AG08395 (cell line): ENCODE measurements at regions not wholly inside any gene's neighbourhood (a gene's known extent, or its start where the extent isn't known, plus 50 kb on each side); places are given as distances from the start of the nearest gene placed in this dataset.

Experiments
- DNase-seq: peaks from one replicate; pipeline ENCODE4 v3.0.0; 2012; ENCODE audit warnings: mixed read lengths, low spot score

GRCh38 chr3:102750322-102750721 lies 315.5 kb downstream of the ZPLD1 start:
- no peak for DNase-seq

GRCh38 chr3:102753901-102754300 lies 319.1 kb downstream of the ZPLD1 start:
- DNase-seq = no peak

- no peak for DNase-seq
Measured at GRCh38 chr3:102756706-102757105, 321.9 kb downstream of the ZPLD1 start.

- no peak for DNase-seq
Measured at GRCh38 chr3:102757950-102758349, 323.1 kb downstream of the ZPLD1 start.

- DNase-seq = no peak
Measured at GRCh38 chr3:102761766-102762165, 327.0 kb downstream of the ZPLD1 start.

DNA sequence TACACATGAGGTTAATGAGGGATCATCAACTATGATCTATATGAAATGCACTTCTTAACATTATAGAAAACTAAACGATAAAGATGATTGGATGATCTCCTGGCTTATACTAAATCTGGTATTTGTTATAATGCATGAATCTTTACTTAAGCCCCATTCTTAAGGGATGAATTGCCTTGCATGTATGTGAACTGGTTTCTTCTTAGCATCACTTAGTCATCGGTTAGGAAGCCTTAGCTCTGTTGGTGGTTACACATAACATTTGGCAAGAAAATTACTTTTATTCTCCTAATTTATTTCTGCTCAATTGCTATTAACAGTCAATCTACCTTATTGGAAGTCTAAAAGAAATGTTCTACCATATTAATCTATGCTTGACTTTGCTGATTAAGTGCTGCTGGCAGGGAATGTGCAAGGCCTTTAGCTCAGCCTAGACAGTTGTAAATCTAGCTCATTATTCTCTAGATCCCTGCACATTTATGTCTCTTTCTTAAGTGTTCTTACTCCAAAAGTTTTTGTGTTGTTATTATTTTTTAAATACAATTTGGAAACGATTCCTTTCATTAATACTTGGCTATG lies 356.0 kb downstream of the ZPLD1 start:
- peak; percentile 70 for DNase-seq

GRCh38 chr3:102791641-102792589 lies 357.1 kb downstream of the ZPLD1 start:
- DNase-seq = peak; percentile 47

DNA sequence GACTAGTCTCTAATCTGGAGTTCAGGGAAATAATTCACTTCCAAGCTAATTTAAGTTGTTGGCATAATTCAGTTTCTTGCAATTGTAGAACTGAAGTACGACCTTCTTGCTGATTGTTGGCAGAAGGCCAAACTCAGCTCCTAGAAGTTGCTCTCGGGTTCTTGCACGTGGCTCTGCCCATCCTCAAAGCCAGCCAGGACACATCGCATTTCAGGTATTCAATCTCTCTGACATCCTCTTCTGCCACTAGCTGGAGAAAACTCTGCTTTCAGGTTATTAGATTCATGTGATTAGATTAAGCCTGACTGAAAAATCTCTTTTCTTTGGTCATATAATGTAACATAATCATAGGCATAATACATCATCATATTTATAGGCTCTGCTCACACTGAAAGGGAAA lies 362.0 kb downstream of the ZPLD1 start:
- DNase-seq = no peak

GRCh38 chr3:102802819-102803420 lies 368.1 kb downstream of the ZPLD1 start:
- DNase-seq = no peak

DNA sequence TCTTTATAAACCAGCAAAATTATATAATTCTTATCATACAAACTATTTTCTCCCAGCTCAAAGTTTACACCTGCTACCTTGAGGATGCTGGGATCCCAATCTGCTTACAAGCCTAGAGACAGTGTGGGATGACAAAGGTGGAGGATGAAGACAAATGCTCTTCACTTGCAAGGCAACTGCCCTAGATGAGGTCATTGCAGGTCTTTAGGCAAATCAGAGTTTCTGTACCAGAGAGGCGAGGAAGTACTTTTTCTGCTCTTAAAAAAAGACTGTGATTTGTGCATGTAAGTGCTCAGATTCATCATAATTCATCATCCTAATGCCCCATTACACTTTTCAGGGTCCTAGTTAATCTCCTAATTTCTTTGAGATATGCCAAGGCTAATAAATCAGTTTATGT lies 376.1 kb downstream of the ZPLD1 start:
- DNase-seq = no peak

DNA sequence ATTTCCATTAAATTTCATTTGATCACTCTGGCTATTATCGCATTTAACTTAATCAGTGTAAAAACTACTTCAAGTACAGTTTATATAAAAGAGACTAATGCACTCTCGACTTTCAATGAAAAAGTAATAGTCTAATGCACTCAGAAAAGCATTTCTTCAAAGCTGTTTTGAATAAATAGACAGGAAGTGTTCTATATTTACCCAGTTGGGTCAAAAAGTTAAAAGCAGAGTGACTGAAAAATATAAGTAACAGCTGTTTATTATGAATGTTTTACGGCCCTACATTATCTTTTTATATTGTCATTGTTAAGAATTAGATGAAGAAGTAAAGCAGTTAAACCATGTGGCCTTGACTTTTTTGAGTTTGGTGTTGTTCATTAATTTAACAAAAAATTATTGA lies 391.8 kb downstream of the ZPLD1 start:
- no peak for DNase-seq

- DNase-seq = no peak
Measured at GRCh38 chr3:102827386-102827785, 392.6 kb downstream of the ZPLD1 start.

- no peak for DNase-seq
Measured at GRCh38 chr3:102830415-102830814, 395.6 kb downstream of the ZPLD1 start.

- DNase-seq = no peak
Measured at GRCh38 chr3:102841866-102842265, 407.1 kb downstream of the ZPLD1 start.

GRCh38 chr3:102866845-102867244 lies 432.0 kb downstream of the ZPLD1 start:
- no peak for DNase-seq

- DNase-seq = no peak
Measured at GRCh38 chr3:102883515-102883914, 448.7 kb downstream of the ZPLD1 start.

DNA sequence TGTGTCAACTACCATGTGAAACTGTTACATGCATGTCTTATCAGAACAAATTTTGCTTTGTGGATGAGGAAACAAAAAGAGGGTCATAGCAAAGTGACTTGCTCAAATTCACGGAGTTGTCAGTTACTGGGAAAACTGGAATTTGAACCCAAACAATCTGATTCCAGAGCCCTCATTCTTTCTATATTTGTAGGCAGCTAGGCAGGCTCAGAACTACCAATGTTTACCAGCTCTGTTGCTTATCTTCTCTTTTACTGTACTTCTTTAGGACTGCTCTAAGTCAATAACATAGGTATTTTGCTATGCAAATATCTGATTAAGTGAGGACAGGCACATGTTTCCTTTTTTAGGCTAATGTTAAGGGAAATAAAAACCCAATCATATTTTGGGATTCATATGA lies 450.5 kb downstream of the ZPLD1 start:
- DNase-seq = no peak

DNA sequence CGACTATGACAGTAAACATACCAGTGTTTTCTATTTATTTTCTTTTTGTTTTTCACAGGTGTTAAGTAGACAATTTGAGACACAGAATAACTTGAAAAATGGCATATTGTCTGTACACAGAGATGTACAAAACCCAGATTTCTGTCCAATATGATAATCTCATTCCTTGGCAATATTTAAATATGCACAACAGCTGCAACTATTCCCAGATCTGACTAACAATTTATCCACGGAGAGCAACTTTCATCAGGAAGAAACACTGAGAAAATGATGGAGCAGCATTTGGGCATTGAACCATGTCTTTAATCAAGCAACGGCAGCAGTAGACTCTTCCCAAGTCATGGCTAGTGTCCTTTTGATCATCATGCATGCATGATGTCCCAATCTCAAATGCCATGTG lies 452.6 kb downstream of the ZPLD1 start:
- no peak for DNase-seq

DNA sequence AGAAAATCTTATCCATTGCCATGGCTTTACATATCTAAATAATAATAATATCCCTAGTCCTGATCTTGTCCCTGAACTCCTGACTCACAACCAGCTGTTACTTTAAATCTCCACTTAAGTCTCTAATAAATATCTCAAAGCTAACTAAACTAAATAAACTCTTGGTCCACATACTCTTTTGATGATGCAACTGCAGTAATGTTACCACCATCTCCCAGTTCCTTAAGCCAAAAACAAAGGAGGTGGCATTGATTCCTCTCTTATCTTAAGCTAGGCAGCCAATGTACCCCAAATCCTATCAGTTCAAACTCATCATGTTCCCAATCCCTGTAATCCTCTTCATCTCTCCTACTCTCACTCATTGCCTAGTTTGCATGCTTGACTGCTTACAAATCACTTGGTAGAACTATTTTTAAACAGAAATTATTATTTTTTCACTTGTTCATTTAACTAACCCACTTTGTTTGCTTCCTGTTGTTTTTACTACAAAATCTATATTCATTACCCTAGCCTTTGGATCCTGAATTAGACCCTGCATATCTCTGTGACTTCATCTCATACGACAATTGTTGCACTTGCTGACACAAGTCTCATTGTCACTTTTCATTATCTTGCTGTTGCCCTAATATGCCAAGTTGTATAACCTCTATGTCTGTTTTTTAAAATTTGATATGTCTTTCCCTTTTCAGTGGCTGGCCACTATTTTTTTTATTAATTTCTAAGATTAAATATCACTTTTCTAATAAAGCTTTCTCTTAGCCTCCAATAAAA lies 462.2 kb downstream of the ZPLD1 start:
- DNase-seq = no peak

DNA sequence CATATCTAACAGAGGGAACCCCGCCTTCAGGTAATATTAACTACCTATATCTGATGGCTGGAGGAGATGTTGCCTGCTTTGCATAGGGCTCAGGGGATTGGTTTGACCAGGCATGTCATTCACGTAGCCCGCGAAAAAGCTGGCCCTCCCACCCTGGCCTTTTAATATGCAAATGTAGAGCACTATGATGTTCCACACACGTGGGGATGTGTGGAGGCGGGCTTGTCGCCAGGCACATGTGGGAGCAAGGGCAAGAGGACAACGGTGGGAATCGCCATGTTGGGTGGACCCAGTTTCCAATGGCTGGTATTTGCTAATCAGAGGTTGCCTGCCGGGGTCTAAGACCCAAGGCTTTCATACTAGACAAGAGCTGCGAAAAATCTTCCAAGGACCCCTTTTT lies 469.8 kb downstream of the ZPLD1 start:
- DNase-seq = no peak

- DNase-seq = no peak
Measured at GRCh38 chr3:102905811-102906210, 471.0 kb downstream of the ZPLD1 start.

DNA sequence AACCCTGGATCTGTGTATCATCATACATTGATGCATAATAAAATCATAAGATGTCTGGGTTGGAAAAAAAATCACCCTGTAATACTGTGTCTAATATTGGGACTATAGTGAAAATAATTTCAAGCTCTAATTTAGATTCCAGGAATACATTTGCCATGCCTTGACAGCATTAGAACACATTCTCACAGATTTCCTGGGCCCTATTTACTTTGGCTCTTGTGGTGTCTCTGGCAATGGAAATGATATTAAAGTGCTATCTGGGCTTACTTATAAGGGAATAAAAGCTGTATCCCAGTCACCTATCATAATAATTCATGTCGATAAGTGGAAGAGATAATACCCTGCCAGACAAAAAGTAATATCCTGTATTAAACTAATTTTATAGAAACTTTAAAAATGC lies 472.0 kb downstream of the ZPLD1 start:
- DNase-seq = no peak
